GM19467 (cell line): ENCODE measurements at regions not wholly inside any gene's neighbourhood (a gene's known extent, or its start where the extent isn't known, plus 50 kb on each side); places are given as distances from the start of the nearest gene placed in this dataset.

Experiments
- ATAC-seq: cut with Tn5 transposase; IDR thresholded peaks from one replicate; pipeline ENCODE4 v1.9.1; 2021; ENCODE audit warnings: mild to moderate bottlenecking, moderate library complexity; ENCODE audit not compliant: unreplicated experiment

DNA sequence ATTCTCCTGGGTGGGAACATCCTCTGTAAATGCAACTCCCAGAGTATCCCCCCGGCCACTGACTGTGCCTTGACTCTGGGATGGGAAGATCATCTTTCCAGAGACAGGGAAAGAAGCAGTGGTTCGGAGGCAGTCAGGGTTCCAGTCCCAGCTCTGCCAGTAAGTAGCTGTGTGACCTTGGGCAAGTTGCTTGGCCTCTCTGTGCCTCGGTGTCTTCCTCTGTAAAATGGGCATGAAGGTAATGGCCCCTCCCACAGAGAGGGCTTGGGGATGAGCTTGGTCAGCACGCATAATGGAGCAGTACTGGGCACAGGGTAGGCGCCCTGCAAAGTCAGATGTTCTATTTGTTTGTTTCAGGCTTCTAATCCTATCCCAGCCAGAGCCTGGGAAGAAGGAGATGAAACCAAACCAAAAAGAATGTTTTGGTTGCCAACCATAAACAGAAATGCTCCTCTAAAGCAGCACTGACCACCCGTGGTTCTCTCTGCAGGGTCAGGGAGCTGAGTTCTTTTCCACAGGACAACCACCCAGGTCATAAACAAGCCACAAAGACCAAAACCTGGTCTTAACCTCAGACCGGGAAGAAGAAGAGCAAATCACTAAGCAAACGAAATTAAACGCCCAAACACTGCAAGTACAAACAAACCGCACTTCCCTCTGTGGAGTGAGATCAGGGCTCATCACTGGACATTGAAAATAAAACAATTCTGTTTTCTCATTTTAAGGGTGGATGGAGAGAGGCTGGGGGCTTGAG lies 381.0 kb upstream of the SULF2 start:
- ATAC-seq, result no peak

DNA sequence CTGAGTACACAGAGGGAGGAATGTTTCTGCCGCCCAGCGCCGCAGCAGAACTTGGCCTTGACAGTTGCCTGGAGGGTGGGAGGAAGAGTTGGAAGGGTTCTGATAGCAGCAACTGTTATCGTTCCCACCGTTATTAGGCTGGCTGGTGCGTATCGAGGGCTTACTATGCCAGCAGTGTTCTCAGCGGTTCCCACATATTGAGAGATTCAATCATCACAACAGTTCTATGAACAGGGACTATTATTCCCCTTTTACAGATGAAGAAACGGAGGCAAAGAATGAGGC lies 380.1 kb upstream of the SULF2 start:
- ATAC-seq, result no peak

DNA sequence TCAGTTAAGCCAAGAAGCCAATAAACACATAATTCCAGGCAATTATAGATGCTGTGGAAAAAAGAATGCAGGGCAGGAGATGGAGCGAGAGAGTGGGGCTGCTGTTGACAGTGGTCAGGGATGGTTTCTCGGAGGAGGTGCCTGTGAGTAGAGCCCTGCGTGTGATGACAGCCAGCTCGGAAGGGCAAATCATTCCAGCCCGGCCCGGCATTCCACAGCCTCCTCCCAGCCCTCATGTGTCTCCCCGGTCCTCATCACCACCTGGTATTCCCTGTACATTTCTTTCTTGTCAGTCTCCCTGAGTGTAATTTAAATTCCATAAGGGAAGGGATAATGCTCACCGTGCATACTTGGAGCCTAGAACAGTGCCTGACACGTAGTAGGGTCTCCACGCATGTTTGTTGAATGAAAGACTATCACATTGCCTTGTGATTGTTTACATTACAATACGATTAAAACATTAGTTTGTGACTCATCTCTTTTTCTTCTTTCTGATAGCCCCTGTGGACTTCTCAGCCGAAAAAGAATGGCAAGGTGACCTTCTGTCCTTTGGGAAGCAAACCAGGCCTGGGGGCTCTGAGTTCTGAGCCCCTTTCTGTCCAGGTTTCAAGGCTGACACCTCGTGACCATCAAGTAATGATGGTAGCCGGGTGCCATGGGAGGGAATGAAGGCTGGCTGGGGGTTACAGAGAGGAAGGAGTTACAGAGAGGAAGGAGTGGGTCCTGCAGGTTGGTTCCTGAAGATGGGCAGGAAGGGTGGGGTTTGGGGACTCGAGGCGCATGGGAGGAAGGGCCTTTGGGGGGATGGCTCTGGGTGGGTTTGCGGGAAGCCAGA lies 379.5 kb upstream of the SULF2 start:
- no peak for ATAC-seq

DNA sequence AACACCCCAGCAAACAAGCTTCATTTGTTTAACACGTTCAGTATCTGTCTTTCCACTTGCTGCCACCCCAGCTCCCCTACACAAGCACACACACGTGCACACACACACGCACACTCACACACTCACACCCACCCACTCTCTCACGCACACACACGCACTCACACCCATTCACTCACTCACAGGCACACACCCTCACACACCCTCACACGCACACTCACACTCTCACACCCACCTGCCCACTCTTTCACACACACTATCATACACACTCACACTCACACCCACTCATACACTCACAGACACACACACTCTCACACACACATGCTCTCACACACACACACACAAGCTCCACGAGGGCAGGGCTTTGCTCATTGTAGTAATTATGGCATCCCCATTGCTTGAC lies 378.8 kb upstream of the SULF2 start:
- ATAC-seq, result no peak

DNA sequence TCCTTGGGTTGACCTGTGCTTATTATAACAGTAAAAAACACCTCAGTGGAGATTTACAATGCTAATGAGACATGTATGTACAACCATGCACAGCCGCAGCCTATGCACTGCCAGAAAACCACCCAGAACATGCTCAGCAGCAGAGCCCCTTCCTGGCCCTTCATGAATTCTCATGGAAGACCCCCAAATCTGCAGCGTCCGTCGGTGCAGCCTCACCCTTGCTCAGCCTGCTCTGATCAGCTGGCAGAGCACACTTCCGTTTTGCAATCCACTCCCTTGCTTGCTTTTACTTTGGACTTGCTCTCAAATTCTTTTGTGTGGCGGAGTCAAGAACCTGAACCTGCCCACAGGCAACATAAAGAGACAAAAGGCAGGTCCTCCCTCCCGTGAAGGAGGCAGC lies 378.2 kb upstream of the SULF2 start:
- ATAC-seq, result no peak

DNA sequence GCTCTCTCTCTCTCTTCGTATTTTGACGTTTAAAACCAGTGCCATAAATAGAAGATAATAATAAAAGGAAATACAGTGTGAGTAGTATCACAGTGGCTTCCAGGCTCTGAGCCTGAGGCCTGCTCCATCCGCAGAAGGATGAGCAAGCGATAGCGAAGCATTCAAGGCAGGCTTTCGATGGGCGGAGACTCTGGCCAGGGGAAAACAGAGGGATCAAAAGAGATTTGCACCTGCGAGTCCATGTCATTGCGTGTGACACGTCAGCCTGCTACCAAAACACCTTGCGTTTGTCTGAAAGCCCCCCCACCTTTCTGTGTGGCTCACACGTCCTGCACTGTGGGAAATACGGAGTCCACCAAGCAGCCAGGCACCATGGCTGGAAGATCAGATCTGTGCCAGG lies 377.3 kb upstream of the SULF2 start:
- ATAC-seq, result no peak

DNA sequence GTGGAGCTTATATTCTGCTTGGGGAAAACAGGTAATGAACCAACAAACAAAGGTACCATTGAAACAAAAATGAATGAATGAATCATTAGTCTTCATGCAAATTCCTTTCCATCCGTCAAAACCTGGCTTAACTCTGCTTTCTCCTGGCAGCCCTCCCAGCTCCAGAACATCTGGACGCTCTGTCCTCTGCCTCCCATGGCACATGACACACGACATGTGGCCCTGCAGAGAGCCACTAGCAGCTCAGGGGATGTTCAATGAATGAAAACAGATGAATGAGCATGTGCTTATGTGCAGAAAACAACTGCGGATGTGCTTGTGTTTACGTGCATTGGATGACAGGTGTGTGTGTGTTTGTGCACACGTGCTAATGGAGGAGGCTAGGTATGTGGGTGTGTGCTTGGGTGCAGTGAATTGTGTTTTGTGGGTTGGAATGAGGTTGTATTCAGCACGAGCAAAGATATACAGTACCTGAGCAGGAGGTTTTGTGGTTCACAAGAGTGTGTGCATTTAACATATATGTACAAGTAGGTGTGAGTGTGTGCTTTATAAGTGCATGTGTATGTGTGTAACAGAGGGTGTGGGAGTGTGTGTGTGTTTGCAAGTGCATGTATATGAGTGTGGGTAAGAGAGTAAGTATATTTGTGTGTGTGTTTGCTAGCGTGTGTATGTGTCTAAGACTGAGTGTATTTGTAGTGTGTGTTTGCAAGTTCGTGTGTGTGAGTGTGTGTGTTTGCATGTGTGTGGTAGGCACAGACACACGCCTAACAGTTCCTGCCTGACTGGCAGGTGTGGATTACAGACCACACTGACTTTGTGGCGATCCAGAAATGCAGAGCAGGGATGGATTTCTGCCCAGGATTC lies 374.1 kb upstream of the SULF2 start:
- ATAC-seq, result no peak

DNA sequence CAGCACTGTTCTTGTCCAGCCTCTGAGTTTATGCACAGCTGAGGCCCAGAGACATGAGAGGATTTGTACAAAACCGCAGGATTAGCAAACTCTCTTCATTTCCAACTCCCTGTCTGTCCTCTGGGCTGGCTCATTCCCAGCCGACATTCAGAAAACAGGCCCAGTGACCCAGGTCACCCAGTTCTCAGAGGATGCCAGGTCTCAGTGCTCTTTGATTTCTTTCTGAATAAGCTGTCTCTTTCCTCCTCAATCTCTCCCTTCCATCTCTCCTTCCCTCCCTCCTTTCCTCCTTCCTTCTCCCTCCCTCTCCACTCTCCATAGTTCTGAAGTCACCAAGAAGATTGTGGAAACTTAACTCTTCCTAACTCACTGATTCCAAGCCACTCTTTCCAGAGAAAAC lies 372.7 kb upstream of the SULF2 start:
- no peak for ATAC-seq

DNA sequence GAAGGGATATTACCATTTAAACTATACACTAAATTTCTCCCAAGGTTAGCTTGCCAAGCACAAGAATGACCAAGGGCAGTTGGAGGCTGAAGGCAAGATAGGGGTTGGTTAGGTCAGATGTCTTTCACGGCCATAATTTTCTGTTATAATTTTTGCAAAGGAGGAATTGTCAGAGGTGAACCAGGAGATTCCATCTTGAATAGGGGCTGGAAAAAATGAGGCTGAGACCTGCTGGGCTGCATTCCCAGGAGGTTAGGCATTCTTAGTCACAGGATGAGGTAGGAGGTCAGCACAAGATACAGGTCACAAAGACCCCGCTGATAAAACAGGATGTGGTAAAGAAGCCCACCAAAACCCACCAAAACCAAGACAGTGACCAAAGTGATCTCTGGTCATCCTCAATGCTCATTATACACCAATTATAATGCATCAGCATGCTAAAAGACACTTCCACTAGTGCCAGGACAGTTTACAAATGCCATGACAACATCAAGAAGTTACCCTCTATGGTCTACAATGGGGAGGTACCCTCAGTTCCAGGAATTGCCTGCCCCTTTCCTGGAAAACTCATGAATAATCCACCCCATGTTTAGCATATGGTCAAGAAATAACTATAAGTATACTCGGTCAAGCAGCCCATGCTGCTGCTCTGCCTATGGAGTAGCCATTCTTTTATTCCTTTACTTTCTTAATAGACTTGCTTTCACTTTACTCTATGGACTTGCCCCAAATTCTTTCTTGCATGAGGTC lies 371.8 kb upstream of the SULF2 start:
- ATAC-seq, result no peak

DNA sequence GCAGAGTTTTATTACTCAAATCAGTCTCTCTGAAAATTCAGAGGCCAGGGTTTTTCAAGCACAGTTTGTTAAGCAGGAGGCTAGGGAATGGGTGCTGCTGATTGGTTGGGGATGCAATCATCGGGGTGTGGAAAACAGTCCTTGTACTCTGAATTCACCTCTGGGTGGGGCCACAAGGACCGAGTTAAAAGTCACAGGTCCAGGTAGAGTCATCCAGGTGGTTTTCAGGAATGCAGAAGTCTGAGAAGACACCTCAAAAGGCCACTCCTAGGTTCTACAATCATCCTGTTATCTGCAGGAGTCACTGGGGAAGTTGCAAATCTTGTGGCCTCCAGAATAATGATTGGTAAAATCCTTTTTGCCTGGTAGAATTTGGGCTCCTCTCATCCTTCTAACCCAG lies 371.2 kb upstream of the SULF2 start:
- no peak for ATAC-seq

DNA sequence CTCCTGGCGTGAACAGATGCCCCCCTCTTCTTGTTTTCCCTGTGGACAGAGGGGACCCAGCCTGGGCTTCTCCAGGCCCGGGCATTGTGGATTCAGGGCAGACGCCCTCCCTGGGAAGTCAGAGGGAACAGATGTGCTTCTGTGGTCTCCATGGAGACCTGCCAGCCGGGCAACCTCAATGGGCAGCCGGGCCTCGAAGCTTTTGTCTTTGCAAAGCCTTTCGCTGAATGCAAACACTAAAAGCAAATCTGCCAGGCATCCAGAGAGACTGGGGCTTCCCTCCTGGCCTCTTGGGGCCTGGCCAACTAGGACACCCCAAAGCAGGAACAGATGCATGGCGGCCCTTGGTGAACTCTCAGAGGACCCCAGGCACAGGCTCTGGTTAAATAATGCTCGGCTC lies 370.0 kb upstream of the SULF2 start:
- no peak for ATAC-seq

DNA sequence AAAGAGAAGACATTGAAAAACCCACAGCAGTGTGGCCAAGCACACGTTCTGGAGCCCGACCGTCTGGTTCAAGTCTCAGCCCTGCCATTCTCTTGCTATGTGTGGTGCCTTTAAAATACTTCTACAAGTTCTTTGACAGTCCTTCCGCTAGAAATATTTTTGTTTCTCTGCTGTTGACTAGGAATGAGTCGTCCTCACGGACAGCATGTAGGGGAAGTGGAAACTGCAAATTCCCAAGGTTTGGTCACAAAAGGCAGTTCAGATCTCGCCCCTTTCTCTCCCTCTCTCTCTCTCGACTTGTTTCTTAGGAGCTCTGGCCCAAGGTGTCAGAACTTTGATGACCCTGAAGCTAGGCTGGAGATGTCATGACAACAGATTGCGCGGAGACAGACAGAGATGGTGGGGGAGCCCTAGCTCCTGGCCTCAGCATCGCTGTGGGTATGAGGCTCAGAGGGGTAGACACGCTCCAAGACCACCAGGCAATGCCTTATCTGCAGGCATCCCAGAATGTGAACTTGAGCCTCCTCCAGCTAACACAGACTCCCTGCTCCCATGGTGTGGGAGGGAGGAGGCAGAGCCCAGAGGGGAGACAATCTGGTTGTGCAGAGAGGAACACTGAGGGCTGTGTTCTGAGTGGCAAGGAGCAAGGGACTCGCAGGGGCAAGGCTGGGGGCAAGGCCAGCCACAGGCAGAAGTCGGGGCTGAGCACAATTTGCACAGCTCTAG lies 368.9 kb upstream of the SULF2 start:
- ATAC-seq, result no peak

DNA sequence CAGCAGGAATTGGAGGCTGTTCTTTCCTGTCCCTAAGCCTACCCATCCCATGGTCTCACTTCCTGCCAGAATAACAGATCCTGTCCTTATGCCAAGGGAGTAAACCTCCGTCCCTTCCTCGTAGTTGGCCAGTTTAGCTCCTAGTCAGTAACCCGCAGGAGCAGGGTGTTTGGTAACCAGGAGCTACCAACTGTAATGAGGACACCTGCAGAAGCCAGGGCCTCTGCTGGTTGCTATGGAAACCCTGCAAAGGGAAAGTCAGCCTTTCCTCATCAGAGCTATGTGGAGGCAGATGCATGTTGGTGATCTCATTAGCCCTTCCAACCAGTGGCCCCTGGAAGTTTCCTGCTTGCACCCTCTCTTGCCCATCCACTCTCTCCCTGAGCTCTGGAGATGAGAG lies 368.2 kb upstream of the SULF2 start:
- ATAC-seq, result no peak

DNA sequence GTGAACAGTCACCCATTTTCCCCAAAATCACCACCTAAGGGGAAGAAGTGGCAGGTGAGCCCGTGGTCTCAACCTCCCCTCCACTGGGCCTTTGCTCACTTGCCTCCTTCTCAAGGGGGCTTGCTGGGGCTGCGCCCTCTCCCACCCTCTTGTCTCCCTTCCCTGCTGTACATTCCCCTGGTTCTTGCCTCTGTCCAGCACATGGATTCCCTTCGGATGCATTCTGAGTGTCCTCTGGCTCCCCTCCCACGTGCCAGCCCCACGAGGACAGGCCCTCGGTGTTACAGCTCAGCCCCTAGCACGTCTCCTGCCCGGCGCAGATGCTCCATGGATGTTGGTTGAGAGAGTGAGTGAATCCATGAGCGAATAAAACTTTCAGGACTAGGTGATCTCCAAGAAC lies 367.8 kb upstream of the SULF2 start:
- no peak for ATAC-seq

DNA sequence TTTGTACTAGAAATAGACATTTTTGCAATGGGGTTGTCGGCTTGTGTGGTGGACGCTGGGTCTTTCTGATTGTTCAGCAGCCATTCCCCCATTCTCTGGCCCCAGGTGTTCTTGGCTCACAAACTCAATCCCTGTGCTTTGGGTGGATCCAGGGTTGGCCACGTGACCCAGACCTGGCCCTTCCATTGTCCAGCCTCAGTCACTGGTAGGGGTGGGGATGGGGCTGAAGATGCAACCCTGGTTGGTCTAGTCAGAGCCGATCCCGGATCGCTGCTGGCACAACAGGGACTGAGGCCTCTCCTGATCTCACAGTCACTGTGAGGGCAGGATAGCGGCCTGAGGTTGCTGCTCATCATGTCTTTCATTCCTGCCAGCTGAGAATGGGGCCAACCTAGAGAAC lies 365.3 kb upstream of the SULF2 start:
- no peak for ATAC-seq

DNA sequence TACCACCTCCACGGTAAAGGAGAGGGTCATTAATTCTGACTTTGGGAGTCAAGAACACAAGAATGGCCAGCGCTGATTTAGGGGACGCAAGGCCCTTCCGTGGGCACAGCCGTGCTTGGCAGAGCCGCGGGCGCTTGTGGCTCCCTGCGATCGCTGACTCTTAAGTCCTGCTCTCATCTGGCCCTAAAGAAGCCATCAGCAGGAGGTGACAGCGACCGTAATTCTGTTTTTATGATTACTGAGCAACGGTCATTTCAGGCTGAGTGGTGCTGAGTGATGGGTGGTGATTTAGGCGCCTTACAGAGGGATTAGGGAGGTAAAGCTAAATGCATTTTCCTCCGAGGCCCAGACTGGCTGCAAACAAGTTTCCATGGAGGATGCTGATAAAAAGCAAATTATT lies 364.6 kb upstream of the SULF2 start:
- ATAC-seq, result no peak

DNA sequence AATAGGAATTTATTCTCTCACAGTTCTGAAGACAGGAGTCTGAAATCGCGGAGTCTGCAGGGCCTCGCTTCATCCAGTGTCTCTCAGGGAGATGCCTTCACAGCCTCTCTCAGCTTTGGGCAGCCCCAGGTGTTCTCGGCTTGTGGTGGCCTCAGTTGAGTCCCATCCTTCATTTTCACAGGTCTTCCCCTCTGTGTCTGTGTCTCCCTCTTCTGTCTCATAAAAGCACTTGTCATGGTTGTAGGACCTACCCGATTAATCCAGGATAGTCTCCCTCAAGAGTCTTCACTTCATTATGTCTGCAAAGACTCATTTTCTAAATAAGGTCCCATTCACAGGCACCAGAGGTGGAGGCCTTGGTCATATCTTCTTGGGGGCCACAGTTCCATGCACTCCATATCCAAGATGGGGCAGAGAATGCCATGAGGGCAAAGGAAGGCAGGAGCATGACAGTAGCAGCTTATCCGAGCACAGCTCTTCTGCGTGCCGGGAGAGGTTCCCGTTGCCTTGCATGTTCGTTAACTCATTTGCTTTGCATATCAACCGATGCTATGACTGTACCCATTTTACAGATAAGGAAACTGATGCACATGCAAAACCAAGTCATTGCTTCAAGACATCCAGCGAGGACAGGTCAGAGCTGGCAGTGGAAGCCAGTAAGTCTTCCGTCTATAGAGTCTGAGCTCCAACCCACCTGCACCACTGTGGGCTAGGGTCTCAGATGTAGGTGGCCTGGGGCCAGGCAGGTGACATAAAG lies 363.8 kb upstream of the SULF2 start:
- ATAC-seq, result no peak

DNA sequence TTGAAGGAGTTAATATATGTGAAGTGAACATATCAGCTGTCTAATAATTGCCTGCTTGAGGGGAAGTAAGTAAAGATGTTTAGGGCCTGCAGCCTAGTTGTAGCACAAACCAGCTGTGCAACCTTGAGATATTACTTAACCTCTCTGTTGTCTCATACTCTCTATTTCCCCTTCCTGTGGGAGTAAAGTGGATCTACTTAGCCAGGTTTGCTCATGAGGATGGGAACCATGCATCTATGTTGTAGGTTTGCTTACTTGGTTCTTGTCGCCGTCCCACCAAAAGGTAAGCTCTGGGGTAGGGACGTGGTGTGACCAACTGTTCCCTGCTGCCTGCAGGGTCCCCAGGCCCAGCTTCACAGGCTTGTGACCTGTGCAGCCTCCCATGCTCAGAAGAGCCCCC lies 362.7 kb upstream of the SULF2 start:
- no peak for ATAC-seq

DNA sequence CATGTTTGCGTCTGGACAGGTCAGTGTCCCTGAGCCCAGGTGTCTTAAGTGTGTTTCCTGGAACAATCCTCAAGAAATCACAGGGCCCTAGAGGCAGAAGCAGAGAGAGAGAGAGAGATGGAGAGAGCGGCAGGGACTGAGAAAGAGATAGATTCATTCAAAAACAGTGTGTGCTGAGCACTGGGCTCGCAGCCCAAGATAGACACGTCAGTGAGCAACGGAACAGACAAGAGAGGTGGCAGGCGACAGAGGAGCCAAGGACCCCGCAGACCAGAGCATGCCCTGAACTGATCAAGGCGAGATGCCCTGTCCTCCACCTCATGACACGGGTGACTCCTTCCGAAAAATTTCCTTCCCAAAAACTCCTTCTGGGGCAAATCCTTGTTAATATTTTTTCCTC lies 362.0 kb upstream of the SULF2 start:
- ATAC-seq, result no peak

DNA sequence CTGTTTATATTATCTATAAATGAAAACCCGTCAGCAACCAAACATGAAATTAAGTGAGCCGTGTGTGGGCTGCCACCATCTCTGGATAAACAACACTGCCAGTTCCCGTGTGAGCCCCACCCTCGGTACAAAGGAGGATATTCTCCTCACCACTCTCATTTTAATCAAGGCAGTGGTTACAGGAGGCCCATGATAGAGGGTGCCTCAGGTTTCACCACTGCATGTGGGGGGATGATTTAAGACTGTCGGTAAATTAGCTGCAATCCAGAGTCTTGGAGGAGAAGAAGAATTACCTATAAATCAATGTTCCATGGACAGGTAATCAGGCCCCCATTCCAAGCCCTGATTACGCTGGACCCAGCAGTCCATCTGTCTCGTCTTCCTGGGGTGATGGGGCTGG lies 361.6 kb upstream of the SULF2 start:
- no peak for ATAC-seq
